ENCODE measurements at regions not wholly inside any gene's neighbourhood (a gene's known extent, or its start where the extent isn't known, plus 50 kb on each side); places are given as distances from the start of the nearest gene placed in this dataset.
A peak's percentile ranks its signal among the peaks of the same experiment; 100 is the strongest.

- Histone ChIP-seq H3K27ac (no peak overlapping the region), H3K4me1 (replicated peaks in 1 of 2) (peaks cover 0 to 5% of the 10 kb centered on the region in 2 donors), H3K4me3 (no peak overlapping the region)
- in situ Hi-C loops (cut with MboI; ENCODE audit: low pct_unique_long_range_greater_than_20kb in 2 of 9, low sequenced_read_pairs in 9 of 9, unreplicated experiment in 9 of 9), result no loop called here
- WGBS, 10 experiments, result 63 to 100% (median 93%) methylated on average over 1 to 3 of the region's 3 CpGs; no CpG with 5 or more reads in 3 of the 10 experiments
- no peak for ATAC-seq (replicated peaks in 6 of 8)
These were observed 82.0 kb upstream of the TSHZ2 start for GRCh38 chr20:52890130-52890529.

GRCh38 chr20:52889225-52889624 lies 82.9 kb upstream of the TSHZ2 start:
- Histone ChIP-seq H3K27ac (no peak overlapping the region), H3K4me1 (replicated peaks in 1 of 2) (peaks cover 0 to 4% of the 10 kb centered on the region in 2 donors), H3K4me3 (no peak overlapping the region)
- in situ Hi-C loops (cut with MboI; ENCODE audit: low pct_unique_long_range_greater_than_20kb in 2 of 9, low sequenced_read_pairs in 9 of 9, unreplicated experiment in 9 of 9), result no loop called here
- 28 to 100% (median 92%) methylated on average over 1 to 4 of the region's 4 CpGs; no CpG with 5 or more reads in 3 of the 10 experiments for WGBS, 10 experiments
- no peak for ATAC-seq (replicated peaks in 6 of 8)

GRCh38 chr20:52888096-52888495 lies 84.1 kb upstream of the TSHZ2 start:
- in situ Hi-C loops (cut with MboI; ENCODE audit: low pct_unique_long_range_greater_than_20kb in 2 of 9, low sequenced_read_pairs in 9 of 9, unreplicated experiment in 9 of 9), result no loop called here
- 80 to 100% (median 95%) methylated on average over 2 to 3 of the region's 3 CpGs for WGBS, 10 experiments
- Histone ChIP-seq H3K27ac (no peak overlapping the region), H3K4me3 (no peak overlapping the region), H3K4me1 (replicated peaks in 1 of 2) (peaks cover 0 to 4% of the 10 kb centered on the region in 2 donors)
- ATAC-seq (replicated peaks in 6 of 8), result no peak

GRCh38 chr20:52880997-52881396 lies 91.2 kb upstream of the TSHZ2 start:
- in situ Hi-C loops (cut with MboI; ENCODE audit: low pct_unique_long_range_greater_than_20kb in 2 of 9, low sequenced_read_pairs in 9 of 9, unreplicated experiment in 9 of 9), result no loop called here
- Histone ChIP-seq H3K4me1 (replicated peaks in 1 of 2) (peaks cover 0 to 6% of the 10 kb centered on the region in 2 donors), H3K4me3 (no peak overlapping the region), H3K27ac (no peak overlapping the region)
- peak in 1 of 8 experiments; percentile 48 for ATAC-seq (replicated peaks in 6 of 8)

GRCh38 chr20:52880259-52880658 lies 91.9 kb upstream of the TSHZ2 start:
- peak in 2 of 8 experiments; percentile 39 to 60 for ATAC-seq (replicated peaks in 6 of 8)
- no peak overlapping the region for H3K27ac ChIP-seq
- H3K4me1 ChIP-seq (replicated peaks in 1 of 2), result peaks cover 0 to 6% of the 10 kb centered on the region in 2 donors
- no peak overlapping the region for H3K4me3 ChIP-seq
- in situ Hi-C loops (cut with MboI; ENCODE audit: low pct_unique_long_range_greater_than_20kb in 2 of 9, low sequenced_read_pairs in 9 of 9, unreplicated experiment in 9 of 9), result no loop called here
- WGBS, 10 experiments, result 14 to 100% (median 46%) methylated on average over 1 to 3 of the region's 3 CpGs

DNA sequence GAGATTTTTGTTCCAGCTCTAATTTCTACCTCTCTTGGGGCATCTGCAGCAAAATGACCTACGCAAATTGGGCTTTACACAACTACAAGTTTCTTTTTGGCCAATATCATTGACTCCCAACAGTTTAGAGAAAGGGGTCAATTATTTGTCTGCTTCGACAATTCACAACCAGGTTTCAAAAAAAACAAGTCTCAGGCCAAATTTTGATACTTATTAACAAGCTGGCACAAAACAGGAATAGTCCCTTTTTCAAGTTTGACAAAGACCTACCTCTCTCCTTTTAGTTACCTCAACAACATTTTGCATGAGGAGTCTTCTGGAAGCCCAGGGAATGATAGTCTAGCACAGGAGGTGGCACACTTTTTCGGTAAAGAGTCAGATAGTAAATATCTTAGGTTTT lies 97.9 kb upstream of the TSHZ2 start:
- no peak overlapping the region for H3K4me3 ChIP-seq
- in situ Hi-C loops (cut with MboI; ENCODE audit: low pct_unique_long_range_greater_than_20kb in 2 of 9, low sequenced_read_pairs in 9 of 9, unreplicated experiment in 9 of 9), result no loop called here
- peaks cover 3 to 6% of the 10 kb centered on the region in 2 donors for H3K4me1 ChIP-seq (replicated peaks in 1 of 2)
- WGBS, 10 experiments, result 57 to 100% (median 85%) methylated on average over 1 to 3 of the region's 3 CpGs
- no peak overlapping the region for H3K27ac ChIP-seq
- ATAC-seq (replicated peaks in 6 of 8), result no peak

DNA sequence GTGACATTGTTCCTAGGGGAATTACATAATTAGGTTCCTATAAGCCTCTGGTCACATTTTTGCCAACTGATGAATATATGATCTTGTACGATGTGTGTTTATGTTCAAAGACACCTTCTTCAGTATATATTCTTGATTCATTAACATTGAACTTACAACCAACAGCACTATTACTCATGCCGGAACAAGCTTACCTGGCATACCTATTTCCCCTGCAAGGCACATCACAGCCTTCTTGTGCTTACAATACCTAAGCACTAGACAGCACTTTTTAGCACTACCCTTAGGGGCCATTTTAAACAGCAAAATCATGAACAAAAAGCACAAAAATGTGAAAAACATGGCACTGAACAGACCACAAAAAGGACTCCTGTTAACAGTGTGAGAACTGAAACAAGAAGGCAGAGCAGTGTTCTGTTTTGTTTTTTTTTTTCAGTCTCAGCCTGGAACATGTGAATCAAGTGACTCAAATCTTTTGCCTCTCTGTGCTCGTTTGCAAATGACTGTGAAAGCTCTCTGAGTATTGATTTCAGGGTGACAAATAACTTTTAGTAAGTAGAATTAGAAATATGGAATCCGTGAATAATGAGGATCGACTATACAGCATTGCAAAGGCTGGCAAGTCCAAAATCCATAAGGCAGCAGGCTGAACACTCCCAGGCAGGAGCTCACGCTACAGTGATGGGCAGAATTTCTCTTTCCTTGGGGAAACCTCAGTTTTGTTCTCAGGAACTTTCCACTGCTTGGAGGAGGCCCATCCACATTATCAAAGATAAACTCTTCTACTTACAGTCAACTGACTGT lies 102.3 kb upstream of the TSHZ2 start:
- ATAC-seq (replicated peaks in 6 of 8), result peak in 5 of 8 experiments; percentile 28 to 69 (median 45)
- H3K4me1 ChIP-seq (replicated peaks in 1 of 2), result peaks cover 13 to 17% of the 10 kb centered on the region in 2 donors
- in situ Hi-C loops (cut with MboI; ENCODE audit: low pct_unique_long_range_greater_than_20kb in 2 of 9, low sequenced_read_pairs in 9 of 9, unreplicated experiment in 9 of 9), result no loop called here
- H3K4me3 ChIP-seq, result no peak overlapping the region
- WGBS, 10 experiments, result 67 to 89% (median 74%) methylated on average over 2 to 6 of the region's 6 CpGs; no CpG with 5 or more reads in 1 of the 10 experiments
- H3K27ac ChIP-seq, result no peak overlapping the region

DNA sequence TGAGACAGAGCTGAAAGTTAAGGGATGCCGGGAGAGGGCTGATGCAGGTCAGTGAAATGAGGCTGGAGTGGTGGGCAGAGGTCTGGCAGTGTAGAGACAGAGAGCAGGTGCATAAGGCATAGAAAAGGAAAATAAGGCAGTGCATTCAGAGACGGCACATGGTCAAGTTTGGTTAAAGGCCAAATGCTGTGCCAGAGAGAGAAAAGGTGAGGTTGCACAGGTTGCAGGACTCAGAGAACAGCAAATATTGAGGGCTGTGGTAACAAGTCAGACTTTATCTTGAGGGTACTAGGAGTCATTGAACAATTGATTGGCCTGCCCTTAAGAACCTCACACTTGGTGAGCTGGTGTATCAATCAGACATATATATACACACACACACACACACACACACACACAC lies 102.9 kb upstream of the TSHZ2 start:
- WGBS, 10 experiments, result 83 to 100% (median 100%) methylated on average over 1 to 2 of the region's 2 CpGs; no CpG with 5 or more reads in 2 of the 10 experiments
- Histone ChIP-seq H3K4me1 (replicated peaks in 1 of 2) (peaks cover 19 to 21% of the 10 kb centered on the region in 2 donors), H3K27ac (no peak overlapping the region), H3K4me3 (no peak overlapping the region)
- in situ Hi-C loops (cut with MboI; ENCODE audit: low pct_unique_long_range_greater_than_20kb in 2 of 9, low sequenced_read_pairs in 9 of 9, unreplicated experiment in 9 of 9), result no loop called here
- no peak for ATAC-seq (replicated peaks in 6 of 8)

DNA sequence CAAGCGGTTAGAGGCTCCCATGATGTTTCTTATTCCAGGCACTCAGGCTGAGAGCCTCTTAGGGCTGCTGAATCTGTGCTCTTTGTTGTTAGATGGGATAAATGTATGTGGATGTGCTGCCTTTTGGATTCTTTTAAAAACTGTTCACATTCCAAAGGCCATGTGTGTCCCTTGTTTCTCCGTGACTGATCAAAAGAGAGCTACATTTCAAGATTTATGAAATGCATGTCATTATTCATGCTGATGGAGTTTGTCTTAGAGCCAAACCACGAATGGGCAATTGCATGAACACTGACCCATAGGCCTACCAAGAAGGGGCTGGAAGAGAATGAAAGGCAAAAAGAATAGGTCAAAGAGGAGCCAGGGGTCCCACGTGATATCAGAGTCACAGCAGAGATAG lies 104.9 kb upstream of the TSHZ2 start:
- H3K27ac ChIP-seq, result no peak overlapping the region
- 40 to 100% (median 62%) methylated on average over 1 to 4 of the region's 4 CpGs for WGBS, 10 experiments
- peak in 2 of 8 experiments; percentile 64 to 82 for ATAC-seq (replicated peaks in 6 of 8)
- H3K4me3 ChIP-seq, result no peak overlapping the region
- in situ Hi-C loops (cut with MboI; ENCODE audit: low pct_unique_long_range_greater_than_20kb in 2 of 9, low sequenced_read_pairs in 9 of 9, unreplicated experiment in 9 of 9), result no loop called here
- peaks cover 20 to 21% of the 10 kb centered on the region in 2 donors for H3K4me1 ChIP-seq (replicated peaks in 1 of 2)

- in situ Hi-C loops (cut with MboI; ENCODE audit: low pct_unique_long_range_greater_than_20kb in 2 of 9, low sequenced_read_pairs in 9 of 9, unreplicated experiment in 9 of 9), result no loop called here
- Histone ChIP-seq H3K4me3 (no peak overlapping the region), H3K27ac (no peak overlapping the region), H3K4me1 (replicated peaks in 1 of 2) (peaks cover 16 to 25% of the 10 kb centered on the region in 2 donors)
- peak in 7 of 8 experiments; percentile 29 to 83 (median 52) for ATAC-seq (replicated peaks in 6 of 8)
- WGBS, 10 experiments, result 10 to 100% (median 71%) methylated on average over 1 to 6 of the region's 6 CpGs
These were observed 107.1 kb upstream of the TSHZ2 start for GRCh38 chr20:52864916-52865605.

DNA sequence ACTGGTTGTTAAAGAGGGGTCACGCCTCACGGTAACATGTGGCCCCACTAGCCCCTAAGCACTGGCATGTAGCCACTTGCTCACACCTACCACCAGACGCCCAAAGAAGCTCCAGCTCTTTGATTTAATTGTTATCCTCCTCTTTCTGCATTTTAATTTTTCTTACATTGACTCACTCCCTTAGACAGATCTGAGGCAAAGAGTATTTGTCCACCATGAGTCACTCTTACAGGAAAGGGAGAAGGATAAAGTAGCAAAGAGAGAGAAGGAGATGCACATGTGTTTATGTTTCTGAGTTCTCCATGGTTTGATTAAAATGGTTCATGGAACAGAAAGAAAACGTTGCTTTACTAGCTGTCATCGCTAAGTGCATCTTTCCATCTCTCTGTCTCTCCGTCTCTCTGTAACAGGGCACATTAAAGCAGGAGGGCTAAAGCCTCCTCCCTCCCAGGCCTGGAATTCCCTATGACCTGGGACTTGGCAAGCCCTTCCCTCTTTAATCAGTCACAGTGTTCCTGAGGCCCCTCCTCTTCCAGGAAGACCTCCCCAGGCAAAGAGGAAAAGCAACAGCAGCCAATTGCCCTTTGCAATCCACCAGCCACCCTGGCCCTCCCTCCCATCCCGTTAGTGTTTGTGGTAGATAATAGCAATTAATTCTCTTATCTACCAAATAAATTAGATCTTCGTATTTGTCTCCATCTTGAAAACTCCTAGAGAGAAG lies 112.8 kb upstream of the TSHZ2 start:
- peak; percentile 55 to 94 (median 80) for ATAC-seq (replicated peaks in 6 of 8)
- Histone ChIP-seq H3K4me1 (replicated peaks in 1 of 2) (peaks cover under 1 to 12% of the 10 kb centered on the region in 2 donors), H3K4me3 (no peak overlapping the region), H3K27ac (no peak overlapping the region)
- 0 to 100% (median 69%) methylated on average over 1 to 7 of the region's 8 CpGs for WGBS, 10 experiments
- in situ Hi-C loops (cut with MboI; ENCODE audit: low pct_unique_long_range_greater_than_20kb in 2 of 9, low sequenced_read_pairs in 9 of 9, unreplicated experiment in 9 of 9), result no loop called here

DNA sequence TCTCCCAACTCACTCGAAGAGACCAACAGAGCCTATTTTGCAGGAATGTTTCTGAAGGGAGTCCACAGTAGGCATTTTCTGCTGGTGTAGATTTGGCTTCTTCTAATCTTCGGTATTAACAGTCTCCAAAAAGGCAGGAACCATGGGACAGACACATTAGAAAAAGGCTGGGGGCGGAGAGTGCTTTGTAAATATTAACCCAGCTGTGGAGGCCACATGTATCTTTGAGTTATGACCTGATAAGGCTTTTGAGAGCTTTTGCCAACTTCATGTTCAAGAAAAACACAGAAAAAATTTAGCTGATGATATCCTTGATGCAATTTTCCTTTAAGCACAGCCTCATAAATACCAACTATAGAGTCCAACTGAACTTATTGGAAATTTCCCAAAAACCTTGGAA lies 119.4 kb upstream of the TSHZ2 start:
- in situ Hi-C loops (cut with MboI; ENCODE audit: low pct_unique_long_range_greater_than_20kb in 2 of 9, low sequenced_read_pairs in 9 of 9, unreplicated experiment in 9 of 9), result no loop called here
- WGBS, 10 experiments, result 49 to 100% (median 93%) methylated on average over 1 to 3 of the region's 3 CpGs; no CpG with 5 or more reads in 3 of the 10 experiments
- peaks cover 8 to 9% of the 10 kb centered on the region in 2 donors for H3K4me1 ChIP-seq (replicated peaks in 1 of 2)
- no peak overlapping the region for H3K4me3 ChIP-seq
- no peak overlapping the region for H3K27ac ChIP-seq
- no peak for ATAC-seq (replicated peaks in 6 of 8)

Data from motor neuron (in vitro differentiated cells).